ENCODE measurements at regions not wholly inside any gene's neighbourhood (a gene's known extent, or its start where the extent isn't known, plus 50 kb on each side); places are given as distances from the start of the nearest gene placed in this dataset.

DNA sequence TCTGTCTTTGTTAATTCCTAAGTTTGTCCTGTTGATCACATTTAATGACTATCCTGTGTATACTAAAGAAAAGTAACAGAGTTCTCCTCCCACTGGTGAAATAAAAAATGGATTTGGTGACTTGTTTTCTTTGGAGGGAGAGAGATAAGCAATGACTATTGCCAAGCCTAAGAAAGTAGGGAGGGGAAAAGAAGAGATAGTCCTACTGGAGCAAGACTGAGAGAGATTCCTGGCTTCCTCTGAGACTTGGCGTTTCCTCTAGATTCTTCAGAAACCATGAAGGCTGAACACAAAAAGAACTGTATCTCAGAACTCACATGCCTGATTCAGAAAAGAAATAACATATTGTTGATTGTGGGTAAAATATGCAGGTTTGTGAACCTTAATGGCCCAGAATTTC, 406.5 kb downstream of the FOXO1 start:
- no peak for TF ChIP-seq POLR2A (IDR thresholded peaks at IDR 0.05)
- TF ChIP-seq, protein P1, sequence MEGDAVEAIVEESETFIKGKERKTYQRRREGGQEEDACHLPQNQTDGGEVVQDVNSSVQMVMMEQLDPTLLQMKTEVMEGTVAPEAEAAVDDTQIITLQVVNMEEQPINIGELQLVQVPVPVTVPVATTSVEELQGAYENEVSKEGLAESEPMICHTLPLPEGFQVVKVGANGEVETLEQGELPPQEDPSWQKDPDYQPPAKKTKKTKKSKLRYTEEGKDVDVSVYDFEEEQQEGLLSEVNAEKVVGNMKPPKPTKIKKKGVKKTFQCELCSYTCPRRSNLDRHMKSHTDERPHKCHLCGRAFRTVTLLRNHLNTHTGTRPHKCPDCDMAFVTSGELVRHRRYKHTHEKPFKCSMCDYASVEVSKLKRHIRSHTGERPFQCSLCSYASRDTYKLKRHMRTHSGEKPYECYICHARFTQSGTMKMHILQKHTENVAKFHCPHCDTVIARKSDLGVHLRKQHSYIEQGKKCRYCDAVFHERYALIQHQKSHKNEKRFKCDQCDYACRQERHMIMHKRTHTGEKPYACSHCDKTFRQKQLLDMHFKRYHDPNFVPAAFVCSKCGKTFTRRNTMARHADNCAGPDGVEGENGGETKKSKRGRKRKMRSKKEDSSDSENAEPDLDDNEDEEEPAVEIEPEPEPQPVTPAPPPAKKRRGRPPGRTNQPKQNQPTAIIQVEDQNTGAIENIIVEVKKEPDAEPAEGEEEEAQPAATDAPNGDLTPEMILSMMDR (IDR thresholded peaks at IDR 0.05), result no peak

All from Peyer's patch (tissue), 4 donors.